AG08396 (cell line): ENCODE measurements at regions not wholly inside any gene's neighbourhood (a gene's known extent, or its start where the extent isn't known, plus 50 kb on each side); places are given as distances from the start of the nearest gene placed in this dataset.

Source experiments
- DNase-seq: peaks from one replicate; pipeline ENCODE4 v3.0.0; 2012; ENCODE audit warnings: low spot score, mixed read lengths

DNA sequence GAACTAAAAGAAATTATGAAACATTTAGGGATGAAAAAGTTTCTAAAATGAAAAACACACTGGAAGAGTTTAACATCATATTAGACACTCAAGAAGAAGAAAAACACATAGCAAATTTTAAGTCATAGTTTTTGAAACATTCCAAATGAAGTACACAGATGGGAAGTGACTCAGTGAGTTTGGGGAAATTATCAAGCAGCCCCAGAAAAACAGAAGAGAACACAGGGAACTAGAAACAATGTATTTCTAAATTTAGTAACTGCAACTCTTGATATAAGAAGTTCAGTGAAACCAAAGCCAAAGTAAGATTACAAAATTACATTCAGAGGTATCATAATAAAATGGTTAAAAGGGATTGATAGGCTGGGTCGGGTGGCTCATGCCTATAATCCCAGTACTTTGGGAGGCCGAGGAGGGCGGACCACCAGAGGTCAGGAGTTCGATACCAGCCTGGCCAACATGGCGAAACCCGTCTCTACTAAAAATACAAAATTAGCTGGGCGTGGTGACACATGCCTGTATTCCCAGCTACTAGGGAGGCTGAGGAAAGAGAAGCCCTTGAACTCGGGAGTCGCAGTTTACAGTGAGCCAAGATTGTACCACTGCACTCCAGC, 461.2 kb downstream of the KCTD8 start:
- DNase-seq, result no peak

DNA sequence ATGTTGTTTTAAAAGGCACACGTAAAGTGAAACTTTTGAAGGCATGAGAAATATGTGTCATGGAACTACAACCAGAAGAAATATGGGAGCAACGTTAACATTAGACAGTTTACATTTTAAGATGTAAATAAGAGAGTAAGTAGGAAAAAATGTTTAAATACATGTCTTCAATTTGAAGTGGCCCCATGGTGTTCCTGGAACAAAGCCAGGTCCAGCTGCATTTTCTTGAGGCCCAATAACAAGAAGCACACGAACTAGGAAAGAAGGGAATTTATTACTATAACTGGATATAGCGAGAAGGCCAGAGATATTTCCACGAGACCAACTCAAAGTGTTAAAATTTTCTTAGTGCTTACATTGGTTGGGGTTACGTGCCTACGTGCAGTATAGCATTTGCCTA, 458.1 kb downstream of the KCTD8 start:
- no peak for DNase-seq

- no peak for DNase-seq
Measured at GRCh38 chr4:43990963-43991362, 457.6 kb downstream of the KCTD8 start.

DNA sequence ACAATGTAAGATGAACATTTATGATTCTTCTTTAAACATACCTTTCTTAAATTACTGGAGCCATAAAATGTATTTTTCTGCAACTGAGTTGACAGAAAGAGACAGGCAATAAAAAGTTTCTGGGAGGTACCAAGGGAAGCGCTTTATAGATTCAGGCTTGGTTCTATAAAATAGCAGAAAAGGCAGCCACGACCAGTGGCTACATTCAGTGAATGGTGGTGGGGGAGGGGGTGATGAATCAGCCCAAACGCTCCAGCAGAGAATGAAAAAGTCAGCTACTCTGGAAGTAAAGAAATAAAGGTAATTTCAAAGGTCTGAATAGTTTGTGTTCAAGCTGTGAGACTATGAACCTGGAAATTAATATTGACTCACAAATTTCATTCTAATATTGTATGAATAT, 456.1 kb downstream of the KCTD8 start:
- no peak for DNase-seq

- DNase-seq, result no peak
Measured at GRCh38 chr4:43993196-43993902, 455.3 kb downstream of the KCTD8 start.

- no peak for DNase-seq
Measured at GRCh38 chr4:43999669-44000068, 448.9 kb downstream of the KCTD8 start.

- DNase-seq, result no peak
Measured at GRCh38 chr4:44002368-44002767, 446.2 kb downstream of the KCTD8 start.

- DNase-seq, result peak; percentile 2
Measured at GRCh38 chr4:44016570-44017421, 431.8 kb downstream of the KCTD8 start.

GRCh38 chr4:44017422-44017739, 431.2 kb downstream of the KCTD8 start:
- DNase-seq, result no peak

DNA sequence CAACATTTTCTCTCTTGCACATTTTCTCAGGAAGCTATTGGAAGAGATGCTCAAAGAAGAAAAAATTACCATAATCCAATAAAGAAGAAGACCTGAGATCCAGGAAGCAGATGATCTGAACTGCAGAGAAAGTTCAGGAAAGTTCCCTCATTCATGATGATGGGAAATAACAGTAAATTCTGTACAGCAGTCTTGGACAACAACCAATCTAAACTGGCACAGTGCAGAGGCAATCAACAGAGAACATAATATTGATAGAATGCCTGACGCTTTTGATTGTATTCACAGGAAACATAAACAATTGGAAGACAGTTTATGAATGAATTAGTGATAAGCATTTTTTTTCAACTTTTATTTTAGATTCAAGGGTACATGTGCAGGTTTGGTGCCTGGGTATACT, 428.9 kb downstream of the KCTD8 start:
- no peak for DNase-seq

DNA sequence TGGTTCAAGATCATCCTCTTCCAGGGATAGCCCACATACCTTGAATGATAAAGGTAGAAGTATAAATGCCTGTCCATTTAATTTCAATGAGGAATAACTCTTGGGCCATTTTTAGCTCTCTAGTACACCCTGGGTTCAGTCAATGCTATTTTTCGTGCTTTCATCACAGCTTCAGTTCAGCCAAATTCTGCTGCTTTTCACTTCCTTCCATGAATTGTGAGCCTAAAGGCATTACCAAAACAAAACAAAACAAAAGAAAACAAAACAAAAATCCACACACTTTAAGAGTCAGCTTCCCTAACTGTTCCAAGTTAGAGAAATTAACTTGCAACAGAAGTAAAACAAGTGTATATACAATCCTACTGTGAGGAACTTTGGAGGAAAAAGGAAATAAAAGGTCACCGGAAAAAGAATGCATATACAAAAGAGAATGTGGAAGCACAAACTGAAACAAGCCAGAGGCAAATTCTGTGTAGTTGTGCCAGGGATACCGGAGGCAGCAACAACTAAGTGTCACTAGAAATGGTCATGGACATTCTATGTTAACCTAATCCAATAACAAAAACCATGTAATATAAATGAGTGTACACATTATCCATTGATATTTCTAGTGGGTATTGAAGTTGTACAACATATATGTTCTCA, 423.1 kb downstream of the KCTD8 start:
- DNase-seq, result no peak

GRCh38 chr4:44038811-44039210, 409.8 kb downstream of the KCTD8 start:
- no peak for DNase-seq

GRCh38 chr4:44046491-44046890, 402.1 kb downstream of the KCTD8 start:
- no peak for DNase-seq

- no peak for DNase-seq
Measured at GRCh38 chr4:44056721-44057151, 391.9 kb downstream of the KCTD8 start.

DNA sequence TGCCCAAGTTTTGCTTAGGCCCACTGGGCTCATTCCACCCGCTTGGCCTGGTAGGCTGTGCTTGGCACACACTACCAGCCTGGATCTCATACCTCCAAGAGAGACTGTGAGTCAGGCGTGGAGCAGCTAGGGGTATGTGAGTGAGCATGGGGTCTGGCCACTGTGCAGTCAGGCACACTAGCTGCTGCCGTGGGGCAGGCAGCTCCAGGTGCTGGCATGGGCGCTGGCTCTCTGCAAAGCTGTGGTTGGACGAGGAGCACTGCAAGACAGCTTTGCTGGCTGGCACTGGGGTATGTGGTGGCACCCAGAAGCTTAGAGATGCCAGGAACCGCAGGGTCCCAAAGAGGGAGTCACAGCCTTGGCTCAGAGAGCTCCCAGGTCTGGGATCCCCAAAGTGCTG, 377.8 kb downstream of the KCTD8 start:
- DNase-seq, result no peak

GRCh38 chr4:44071959-44072955, 376.4 kb downstream of the KCTD8 start:
- DNase-seq, result no peak

DNA sequence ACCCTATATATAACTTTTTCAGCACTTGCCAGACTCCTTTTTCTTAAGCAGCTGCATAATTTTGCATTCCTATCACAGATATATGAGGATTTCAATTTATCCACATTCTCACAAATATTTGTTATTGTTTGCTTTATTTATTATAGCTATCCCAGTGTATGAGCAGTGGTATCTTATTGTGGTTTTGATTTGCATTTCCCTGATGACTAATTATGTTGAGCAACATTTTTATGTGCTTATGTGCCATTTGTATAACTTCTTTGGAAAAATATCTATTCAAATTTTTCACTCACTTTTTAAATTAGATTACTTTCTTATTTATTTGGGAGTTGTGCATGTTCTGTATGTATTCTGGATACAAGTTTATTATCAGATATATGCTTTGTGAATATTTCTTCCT, 361.9 kb downstream of the KCTD8 start:
- DNase-seq, result no peak

DNA sequence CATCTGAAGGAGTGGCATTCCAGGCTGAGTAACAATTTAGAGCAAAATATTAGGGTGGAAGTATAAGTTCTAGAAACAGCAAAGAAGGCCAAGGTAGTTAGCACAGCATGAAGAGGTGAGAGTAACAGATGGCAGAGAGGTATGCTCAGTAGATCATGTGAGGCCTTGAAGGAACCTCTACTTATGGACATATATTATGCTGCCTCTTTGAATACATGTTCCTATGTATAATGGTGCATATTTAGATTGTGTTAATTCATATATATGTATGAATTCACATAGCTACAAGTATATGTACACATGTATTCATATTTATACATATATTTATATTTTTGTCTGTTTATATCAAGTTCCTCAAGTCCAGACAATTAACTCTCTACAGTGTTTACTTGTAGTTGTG, 355.2 kb downstream of the KCTD8 start:
- DNase-seq, result no peak

DNA sequence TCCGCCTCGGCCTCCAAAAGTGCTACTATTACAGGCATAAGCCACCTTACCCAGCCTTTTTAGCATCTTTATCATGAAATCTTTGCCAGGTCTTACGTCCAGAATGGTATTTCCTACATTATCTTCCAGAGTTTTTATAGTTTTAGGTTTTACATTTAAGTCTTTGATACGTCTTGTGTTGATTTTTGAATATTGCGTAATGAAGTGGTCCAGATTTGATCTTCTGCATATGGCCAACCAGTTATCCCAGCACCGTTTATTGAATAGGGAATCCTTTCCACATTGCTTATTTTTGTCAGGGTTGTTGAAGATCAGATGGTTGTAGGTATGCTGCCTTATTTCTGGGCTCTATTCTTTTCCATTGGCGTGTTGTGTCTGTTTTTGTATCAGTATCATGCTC, 349.6 kb downstream of the KCTD8 start:
- no peak for DNase-seq

DNA sequence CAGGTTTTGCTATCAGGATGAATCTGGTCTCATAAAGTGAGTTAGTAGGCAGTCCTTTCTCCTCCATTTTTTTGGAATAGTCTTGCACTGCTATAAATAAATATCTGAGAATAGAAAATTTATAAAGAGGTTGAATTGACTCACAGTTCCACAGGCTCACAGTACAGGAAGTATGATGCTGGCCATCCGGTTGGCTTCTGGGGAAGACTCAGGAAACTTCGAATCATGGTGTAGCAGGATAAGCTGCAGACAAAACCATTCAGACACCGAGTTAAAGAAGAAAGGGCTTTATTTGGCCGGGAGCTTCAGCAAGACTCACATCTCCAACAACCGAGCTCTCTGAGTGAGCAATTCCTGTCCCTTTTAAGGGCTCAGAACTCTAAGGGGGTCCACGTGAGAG, 348.2 kb downstream of the KCTD8 start:
- no peak for DNase-seq

GRCh38 chr4:44118971-44119680, 329.5 kb downstream of the KCTD8 start:
- no peak for DNase-seq
